D721Med (cell line): ENCODE measurements at regions not wholly inside any gene's neighbourhood (a gene's known extent, or its start where the extent isn't known, plus 50 kb on each side); places are given as distances from the start of the nearest gene placed in this dataset.

Experiments
- DNase-seq: peaks from one replicate; pipeline ENCODE4 v3.0.0; 2011; ENCODE audit warnings: low spot score; ENCODE audit not compliant: insufficient read length
- FAIRE-seq: peaks from 2 replicates; lab custom pipeline; 2011; peaks lifted over from hg19 to GRCh38; lab: Jason Lieb, UNC
- CTCF ChIP-seq: IDR thresholded peaks from 2 replicates; pipeline ENCODE4 v1.5.1; 2012; ENCODE audit warnings: mild to moderate bottlenecking, control low read depth; ENCODE audit not compliant: insufficient read depth; ENCODE audit errors: missing control alignments

- TF ChIP-seq CTCF: no peak
- DNase-seq (no peak), FAIRE-seq (no peak)
Measured at GRCh38 chr1:96955307-96956012, 233.9 kb downstream of the PTBP2 start.

DNA sequence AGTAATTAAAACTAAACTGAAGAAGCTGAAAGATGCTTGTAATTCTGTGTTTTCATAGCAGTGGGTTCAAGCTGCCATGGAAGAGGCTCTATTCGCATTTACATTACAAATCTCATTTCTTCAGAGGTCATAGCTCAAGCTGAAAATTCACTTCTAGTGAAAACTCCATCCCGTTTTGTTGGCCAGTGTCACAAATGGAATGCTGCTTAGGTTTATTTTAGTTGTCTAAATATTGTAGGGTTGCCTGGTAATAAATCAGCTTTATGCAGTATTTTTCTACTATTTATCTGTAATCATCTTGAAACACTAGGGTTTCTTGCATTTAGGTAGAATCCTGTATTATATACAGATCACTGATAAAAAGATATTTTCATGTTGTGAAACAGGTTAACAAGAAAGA, 240.6 kb downstream of the PTBP2 start:
- TF ChIP-seq CTCF: no peak
- FAIRE-seq (no peak), DNase-seq (no peak)

DNA sequence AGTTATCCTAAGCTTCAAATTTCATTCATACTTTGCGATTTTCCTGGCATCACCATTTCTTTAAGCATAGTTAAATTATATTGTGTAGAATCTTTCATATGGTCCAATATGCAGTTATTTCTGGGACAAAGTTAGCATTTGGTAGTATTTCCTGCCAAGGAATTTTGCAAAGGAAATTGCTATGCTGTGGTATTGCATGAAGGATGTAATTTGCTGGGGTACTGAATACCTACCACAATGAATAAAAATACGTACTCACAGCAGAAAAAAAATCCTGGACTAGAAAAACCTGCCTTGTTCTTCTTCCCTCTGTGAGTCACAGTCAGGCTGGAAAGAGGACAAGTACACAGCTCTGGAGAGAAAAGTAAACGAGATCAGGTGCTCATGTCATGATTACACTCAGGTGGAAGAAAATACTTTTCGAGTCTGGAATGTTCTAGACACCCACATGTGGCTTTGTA, 241.2 kb downstream of the PTBP2 start:
- TF ChIP-seq CTCF: no peak
- FAIRE-seq (no peak), DNase-seq (no peak)

- no peak for TF ChIP-seq CTCF
- DNase-seq (no peak), FAIRE-seq (no peak)
Measured at GRCh38 chr1:96964761-96965160, 243.2 kb downstream of the PTBP2 start.

GRCh38 chr1:96966536-96967138, 245.1 kb downstream of the PTBP2 start:
- peak; percentile 91 for TF ChIP-seq CTCF
- FAIRE-seq (peak; percentile 70), DNase-seq (no peak)

DNA sequence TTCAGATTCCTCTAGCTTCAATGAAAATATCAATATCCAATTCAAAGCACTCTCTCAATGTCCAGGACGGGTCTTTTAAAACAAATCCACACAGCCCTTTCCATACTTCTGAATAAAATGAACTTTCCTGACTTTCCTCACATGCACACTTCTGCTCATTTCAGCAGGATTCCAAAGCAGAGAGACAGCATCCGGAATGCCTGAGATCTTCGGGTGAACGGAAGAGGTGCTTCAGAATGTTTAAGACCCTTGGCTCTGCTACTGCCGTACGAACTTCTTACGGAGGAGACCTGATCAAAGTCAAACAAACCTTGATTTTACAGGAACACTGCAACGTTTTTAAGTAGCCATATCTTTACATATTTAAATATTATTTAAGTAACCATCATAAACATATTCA, 245.7 kb downstream of the PTBP2 start:
- no peak for TF ChIP-seq CTCF

GRCh38 chr1:96968541-96968940, 247.0 kb downstream of the PTBP2 start:
- no peak for FAIRE-seq
- DNase-seq: no peak
- no peak for TF ChIP-seq CTCF

More for the DNA sequence above, 245.7 kb downstream of the PTBP2 start:
- no peak for DNase-seq
- FAIRE-seq: no peak
